Esophagus squamous epithelium (tissue), 5 donors: ENCODE measurements at regions not wholly inside any gene's neighbourhood (a gene's known extent, or its start where the extent isn't known, plus 50 kb on each side); places are given as distances from the start of the nearest gene placed in this dataset.

Source experiments
- DNase-seq: peaks from one replicate; lab custom pipeline; 2025; lab: John Stamatoyannopoulos, UW
- H3K27ac ChIP-seq, 4 donors: fragments of 200-600 bp; sonication (generic); one replicate each; pipeline ENCODE4 v1.5.1; 2016 to 2019; ENCODE audit warnings: mild to moderate bottlenecking in 1 of 4
- H3K27me3 ChIP-seq, 4 donors: fragments of 200-600 bp; sonication (generic); 1 replicate in 3 of 4; 2 replicates in 1 of 4; pipeline versions ENCODE4 v1.5.1 to v1.6.0; 2017 to 2021; ENCODE audit warnings: antibody characterized with exemption in 1 of 4
- H3K36me3 ChIP-seq, 3 donors: fragments of 200-600 bp; sonication (generic); one replicate each; pipeline ENCODE4 v1.5.1; 2016 to 2019
- H3K4me1 ChIP-seq, 3 donors: fragments of 200-600 bp; sonication (generic); one replicate each; pipeline ENCODE4 v1.5.1; 2017 to 2019
- H3K4me3 ChIP-seq, 4 donors: fragments of 200-600 bp; sonication (generic); 1 replicate in 3 of 4; 2 replicates in 1 of 4; pipeline ENCODE4 v1.5.1; 2016 to 2019; ENCODE audit warnings: mild to moderate bottlenecking in 2 of 4, moderate library complexity in 1 of 4
- H3K9me3 ChIP-seq, 3 donors: fragments of 200-600 bp; sonication (generic); one replicate each; pipeline ENCODE4 v1.5.1; 2016 to 2019
- POLR2A ChIP-seq, 4 donors: fragments of 450-650 bp; IDR thresholded peaks; one replicate each; pipeline ENCODE4 v1.6.1; 2017; ENCODE audit warnings: antibody characterized with exemption in 4 of 4, mild to moderate bottlenecking in 4 of 4, moderate library complexity in 3 of 4
- WGBS, 2 donors: methylation state at CpG; one replicate each; pipeline ENCODE4 v1.1.5; 2018; 5-methylcytosine and 5-hydroxymethylcytosine counted together
- intact Hi-C: fragments of 100-400 bp; cut with DNase I; formaldehyde crosslinking; loops from one replicate; pipeline ENCODE4 v1.15.0; 2022
- TF ChIP-seq, protein P1 (sequence below), 6 experiments: fragments of 450-650 bp in 4 of 6; fragments of 200-600 bp in 2 of 6; sonication (generic) in 2 of 6; IDR thresholded peaks; one replicate each; pipeline ENCODE4 v1.5.1; 2016 to 2019; ENCODE audit warnings: antibody characterized with exemption in 6 of 6, mild to moderate bottlenecking in 4 of 6, moderate library complexity in 4 of 6
- donor health status: DM: yes; HTN: yes; CAD: no.

DNA sequence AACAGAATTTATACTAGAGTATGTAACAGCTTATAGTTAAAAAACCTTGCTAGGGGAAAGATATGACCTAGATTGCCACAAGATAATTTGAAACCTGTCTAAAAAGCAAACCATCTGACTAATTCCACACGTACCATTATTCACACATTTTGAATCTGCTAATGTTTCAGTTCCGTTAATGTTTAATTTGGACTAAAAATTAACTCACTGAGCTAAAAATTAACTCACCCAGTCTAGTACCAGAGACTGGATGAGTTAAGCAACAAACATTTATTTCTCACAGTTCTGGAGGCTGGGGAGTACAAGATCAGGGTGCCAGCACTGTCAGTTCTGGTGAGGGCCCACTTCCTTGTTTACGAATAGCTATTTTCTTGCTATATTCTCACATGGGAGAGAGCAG, 231.5 kb upstream of the DIAPH2 start:
- WGBS, 2 donors = 63 to 65% methylated on average over 3 of the region's 3 CpGs
- no peaks in the 10 kb centered on the region for H3K27me3 ChIP-seq
- H3K9me3 ChIP-seq = no peaks in the 10 kb centered on the region
- H3K27ac ChIP-seq = no peak overlapping the region
- no peaks in the 10 kb centered on the region for H3K4me1 ChIP-seq
- no peak for DNase-seq
- intact Hi-C loops = no loop called here
- TF ChIP-seq, protein P1, sequence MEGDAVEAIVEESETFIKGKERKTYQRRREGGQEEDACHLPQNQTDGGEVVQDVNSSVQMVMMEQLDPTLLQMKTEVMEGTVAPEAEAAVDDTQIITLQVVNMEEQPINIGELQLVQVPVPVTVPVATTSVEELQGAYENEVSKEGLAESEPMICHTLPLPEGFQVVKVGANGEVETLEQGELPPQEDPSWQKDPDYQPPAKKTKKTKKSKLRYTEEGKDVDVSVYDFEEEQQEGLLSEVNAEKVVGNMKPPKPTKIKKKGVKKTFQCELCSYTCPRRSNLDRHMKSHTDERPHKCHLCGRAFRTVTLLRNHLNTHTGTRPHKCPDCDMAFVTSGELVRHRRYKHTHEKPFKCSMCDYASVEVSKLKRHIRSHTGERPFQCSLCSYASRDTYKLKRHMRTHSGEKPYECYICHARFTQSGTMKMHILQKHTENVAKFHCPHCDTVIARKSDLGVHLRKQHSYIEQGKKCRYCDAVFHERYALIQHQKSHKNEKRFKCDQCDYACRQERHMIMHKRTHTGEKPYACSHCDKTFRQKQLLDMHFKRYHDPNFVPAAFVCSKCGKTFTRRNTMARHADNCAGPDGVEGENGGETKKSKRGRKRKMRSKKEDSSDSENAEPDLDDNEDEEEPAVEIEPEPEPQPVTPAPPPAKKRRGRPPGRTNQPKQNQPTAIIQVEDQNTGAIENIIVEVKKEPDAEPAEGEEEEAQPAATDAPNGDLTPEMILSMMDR (IDR thresholded peaks at IDR 0.05) = no peak
- no peak for TF ChIP-seq POLR2A (IDR thresholded peaks at IDR 0.05)
- H3K4me3 ChIP-seq = no peak overlapping the region
- no peaks in the 10 kb centered on the region for H3K36me3 ChIP-seq

DNA sequence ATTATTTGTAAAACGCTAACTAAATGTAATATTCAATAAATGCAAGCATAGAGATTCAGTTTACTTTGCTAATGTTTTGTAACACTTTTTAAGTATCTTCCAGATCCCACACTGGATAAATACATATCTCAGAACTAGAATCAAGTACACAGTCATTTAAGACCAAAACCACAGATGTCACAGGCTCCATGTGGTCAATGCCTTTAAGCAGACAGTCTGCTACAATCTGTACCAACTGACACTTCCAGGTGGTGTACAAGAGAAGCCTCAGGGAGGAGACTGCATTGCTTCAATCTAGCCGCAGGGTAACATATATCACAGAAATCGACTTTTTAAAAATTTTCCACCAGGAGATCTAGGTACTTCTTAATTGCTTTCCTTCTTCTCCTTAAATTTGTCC, 229.6 kb upstream of the DIAPH2 start:
- TF ChIP-seq, protein P1 (IDR thresholded peaks at IDR 0.05) = no peak
- no peak for TF ChIP-seq POLR2A (IDR thresholded peaks at IDR 0.05)
- Histone ChIP-seq H3K9me3 (no peaks in the 10 kb centered on the region), H3K27ac (no peak overlapping the region), H3K36me3 (no peaks in the 10 kb centered on the region), H3K27me3 (no peaks in the 10 kb centered on the region), H3K4me1 (no peaks in the 10 kb centered on the region), H3K4me3 (no peak overlapping the region)
- DNase-seq = no peak
- intact Hi-C loops = no loop called here
- 82 to 91% methylated on average over 3 of the region's 3 CpGs for WGBS, 2 donors

DNA sequence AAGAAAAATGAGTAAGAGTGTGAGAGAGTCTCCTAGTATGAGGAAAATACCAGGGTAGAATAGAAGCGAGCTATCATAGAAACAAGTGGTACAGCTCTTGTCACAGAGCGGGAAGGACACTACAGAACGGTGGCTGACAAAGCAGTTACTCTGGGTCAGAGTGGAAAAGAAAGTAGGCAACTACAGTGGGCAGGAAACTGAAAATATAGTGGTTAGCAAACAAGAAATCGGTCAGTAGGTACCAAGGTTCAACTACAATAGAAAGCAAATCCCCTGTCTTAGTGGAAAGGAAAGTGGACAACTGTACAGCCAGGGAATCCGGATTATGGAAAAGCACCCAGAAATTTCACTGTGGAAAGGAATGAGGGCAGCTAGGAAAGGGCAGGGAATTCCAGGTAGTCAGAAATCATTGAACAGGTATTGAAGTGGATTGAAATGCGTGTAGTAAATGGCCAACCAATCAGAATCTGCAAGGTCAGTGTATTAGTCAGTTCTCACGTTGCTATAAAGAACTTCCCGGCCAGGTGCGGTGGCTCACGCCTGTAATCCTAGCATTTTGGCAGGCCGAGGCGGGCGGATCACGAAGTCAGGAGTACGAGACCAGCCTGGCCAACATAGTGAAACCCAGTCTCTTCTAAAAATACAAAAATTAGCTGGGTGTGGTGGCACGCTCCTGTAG, 219.6 kb upstream of the DIAPH2 start:
- intact Hi-C loops = no loop called here
- Histone ChIP-seq H3K4me3 (no peak overlapping the region), H3K9me3 (no peaks in the 10 kb centered on the region), H3K27me3 (no peaks in the 10 kb centered on the region), H3K4me1 (no peaks in the 10 kb centered on the region), H3K27ac (no peak overlapping the region), H3K36me3 (no peaks in the 10 kb centered on the region)
- 85 to 88% methylated on average over 7 to 11 of the region's 16 CpGs for WGBS, 2 donors
- TF ChIP-seq, protein P1 (IDR thresholded peaks at IDR 0.05) = no peak
- TF ChIP-seq POLR2A (IDR thresholded peaks at IDR 0.05) = no peak
- DNase-seq = no peak

DNA sequence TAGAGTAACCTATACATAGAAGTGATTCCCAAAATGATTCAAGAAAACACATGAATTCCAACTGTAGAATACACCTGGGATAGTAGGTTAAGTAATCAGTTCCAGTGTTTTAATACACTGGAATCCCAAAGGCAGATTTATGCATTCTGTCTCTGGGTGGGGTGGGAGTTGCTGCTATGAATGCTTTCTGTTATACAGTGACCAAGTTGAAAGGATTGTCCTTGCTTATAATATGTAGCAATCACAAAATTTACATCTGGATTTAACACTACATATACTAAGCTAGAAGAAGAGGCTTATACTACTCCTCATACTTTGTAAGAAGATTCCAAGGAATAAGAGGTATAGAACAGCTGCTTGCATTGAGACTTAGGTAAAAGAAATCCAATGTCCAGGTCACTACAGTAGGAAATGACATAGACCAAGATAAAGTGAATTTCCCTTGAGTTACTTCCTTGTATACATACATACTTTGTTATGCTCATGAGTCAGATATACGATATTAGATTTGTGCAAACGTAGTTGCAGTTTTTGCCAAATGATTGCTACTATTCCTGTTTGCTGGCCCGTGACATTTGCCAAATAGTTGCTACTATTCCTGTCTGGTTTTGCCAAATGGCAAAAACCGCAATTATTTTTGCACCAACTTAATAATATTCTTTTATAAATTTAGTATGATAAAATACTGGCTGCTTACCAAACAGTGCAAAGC, 210.5 kb upstream of the DIAPH2 start:
- no peak for TF ChIP-seq POLR2A (IDR thresholded peaks at IDR 0.05)
- TF ChIP-seq, protein P1 (IDR thresholded peaks at IDR 0.05) = no peak
- H3K27me3 ChIP-seq = peaks cover 0 to 3% (median 0%) of the 10 kb centered on the region in 4 donors
- H3K27ac ChIP-seq = no peak overlapping the region
- intact Hi-C loops = no loop called here
- no peaks in the 10 kb centered on the region for H3K9me3 ChIP-seq
- no peaks in the 10 kb centered on the region for H3K36me3 ChIP-seq
- 32 to 38% methylated on average over 4 of the region's 4 CpGs for WGBS, 2 donors
- peaks cover 0 to 7% (median 0%) of the 10 kb centered on the region in 3 donors for H3K4me1 ChIP-seq
- DNase-seq = no peak
- no peak overlapping the region for H3K4me3 ChIP-seq

DNA sequence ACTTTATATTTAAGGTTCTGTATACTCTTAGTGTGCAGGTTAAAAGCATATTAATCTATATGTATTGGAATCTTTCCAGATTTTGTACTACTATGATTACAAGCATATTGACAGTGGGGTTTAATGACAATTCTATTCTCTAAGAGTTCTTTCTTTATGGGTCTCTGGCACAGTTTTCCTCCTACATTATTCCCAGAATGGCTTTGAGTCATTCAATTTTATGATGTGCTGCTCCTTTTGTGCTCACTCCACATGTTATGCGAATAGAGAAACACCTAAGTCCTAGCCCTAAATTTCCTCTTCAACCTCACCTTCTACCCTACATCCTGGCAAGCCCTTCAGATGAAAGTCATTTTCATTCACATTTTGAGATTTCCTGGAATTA, 209.9 kb upstream of the DIAPH2 start:
- Histone ChIP-seq H3K4me3 (no peak overlapping the region), H3K36me3 (no peaks in the 10 kb centered on the region), H3K27ac (no peak overlapping the region), H3K9me3 (no peaks in the 10 kb centered on the region), H3K4me1 (peaks cover 0 to 7% (median 0%) of the 10 kb centered on the region in 3 donors), H3K27me3 (peaks cover 0 to 3% (median 0%) of the 10 kb centered on the region in 4 donors)
- TF ChIP-seq, protein P1 (IDR thresholded peaks at IDR 0.05) = no peak
- TF ChIP-seq POLR2A (IDR thresholded peaks at IDR 0.05) = no peak
- DNase-seq = no peak
- WGBS, 2 donors = 57 to 77% methylated on average over 1 of the region's 1 CpG
- intact Hi-C loops = no loop called here
